Mesothelial cell of epicardium (in vitro differentiated cells): ENCODE measurements at regions not wholly inside any gene's neighbourhood (a gene's known extent, or its start where the extent isn't known, plus 50 kb on each side); places are given as distances from the start of the nearest gene placed in this dataset.

Source experiments
- DNase-seq, 2 experiments: peaks; one replicate each; pipeline ENCODE4 v3.0.0; 2021; ENCODE audit warnings: low spot score in 2 of 2; ENCODE audit not compliant: unreplicated experiment in 2 of 2
- H3K27ac Mint-ChIP-seq: 2 replicates; pipeline ENCODE4 v1.8.0; 2021; ENCODE audit warnings: mixed read lengths
- H3K27me3 Mint-ChIP-seq: 2 replicates; pipeline ENCODE4 v1.8.0; 2021; ENCODE audit warnings: low read depth, mixed read lengths
- H3K36me3 Mint-ChIP-seq: 2 replicates; pipeline ENCODE4 v1.8.0; 2021; ENCODE audit warnings: mixed read lengths
- H3K4me1 Mint-ChIP-seq: 2 replicates; pipeline ENCODE4 v1.8.0; 2021; ENCODE audit warnings: mixed read lengths
- H3K4me3 Mint-ChIP-seq: 2 replicates; pipeline ENCODE4 v1.8.0; 2021; ENCODE audit warnings: mild to moderate bottlenecking, moderate library complexity, mixed read lengths
- H3K9me3 Mint-ChIP-seq: 2 replicates; pipeline ENCODE4 v1.8.0; 2021; ENCODE audit warnings: mixed read lengths
- CTCF ChIP-seq: fragments of 200-600 bp; sonication (generic); IDR thresholded peaks from one replicate; pipeline ENCODE4 v1.5.0; 2021; ENCODE audit warnings: antibody characterized with exemption; ENCODE audit not compliant: unreplicated experiment

- Mint-ChIP-seq H3K4me3 (no peak overlapping the region), H3K36me3 (no peaks in the 10 kb centered on the region), H3K9me3 (no peaks in the 10 kb centered on the region), H3K27ac (no peak overlapping the region), H3K27me3 (peaks cover 25% of the 10 kb centered on the region), H3K4me1 (no peaks in the 10 kb centered on the region)
- DNase-seq, result no peak
- no peak for TF ChIP-seq CTCF
Measured at GRCh38 chr13:111043575-111043982, 71.5 kb upstream of the ARHGEF7 start.

- H3K36me3 Mint-ChIP-seq, result no peaks in the 10 kb centered on the region
- no peaks in the 10 kb centered on the region for H3K4me1 Mint-ChIP-seq
- H3K27ac Mint-ChIP-seq, result no peak overlapping the region
- no peak for TF ChIP-seq CTCF
- H3K4me3 Mint-ChIP-seq, result no peak overlapping the region
- no peaks in the 10 kb centered on the region for H3K9me3 Mint-ChIP-seq
- peaks cover 26% of the 10 kb centered on the region for H3K27me3 Mint-ChIP-seq
- DNase-seq, result no peak
Measured at GRCh38 chr13:111042661-111043226, 72.4 kb upstream of the ARHGEF7 start.

GRCh38 chr13:111040830-111041229, 74.3 kb upstream of the ARHGEF7 start:
- Mint-ChIP-seq H3K4me1 (peaks cover 8% of the 10 kb centered on the region), H3K27me3 (peaks cover 26% of the 10 kb centered on the region), H3K36me3 (no peaks in the 10 kb centered on the region), H3K4me3 (no peak overlapping the region), H3K27ac (no peak overlapping the region), H3K9me3 (no peaks in the 10 kb centered on the region)
- DNase-seq, result no peak
- no peak for TF ChIP-seq CTCF

- H3K9me3 Mint-ChIP-seq, result no peaks in the 10 kb centered on the region
- no peak overlapping the region for H3K27ac Mint-ChIP-seq
- no peak overlapping the region for H3K4me3 Mint-ChIP-seq
- TF ChIP-seq CTCF, result no peak
- H3K36me3 Mint-ChIP-seq, result no peaks in the 10 kb centered on the region
- H3K27me3 Mint-ChIP-seq, result peaks cover 26% of the 10 kb centered on the region
- DNase-seq, result no peak
- H3K4me1 Mint-ChIP-seq, result peaks cover 12% of the 10 kb centered on the region
Measured at GRCh38 chr13:111039735-111040134, 75.4 kb upstream of the ARHGEF7 start.

GRCh38 chr13:111038887-111039286, 76.2 kb upstream of the ARHGEF7 start:
- Mint-ChIP-seq H3K27ac (no peak overlapping the region), H3K9me3 (no peaks in the 10 kb centered on the region), H3K36me3 (no peaks in the 10 kb centered on the region), H3K27me3 (peaks cover 28% of the 10 kb centered on the region), H3K4me1 (peaks cover 12% of the 10 kb centered on the region), H3K4me3 (no peak overlapping the region)
- no peak for TF ChIP-seq CTCF
- no peak for DNase-seq

- no peak overlapping the region for H3K27ac Mint-ChIP-seq
- no peaks in the 10 kb centered on the region for H3K9me3 Mint-ChIP-seq
- H3K36me3 Mint-ChIP-seq, result no peaks in the 10 kb centered on the region
- no peak overlapping the region for H3K4me3 Mint-ChIP-seq
- no peak for TF ChIP-seq CTCF
- DNase-seq, result no peak
- H3K4me1 Mint-ChIP-seq, result peaks cover 12% of the 10 kb centered on the region
- peaks cover 35% of the 10 kb centered on the region for H3K27me3 Mint-ChIP-seq
Measured at GRCh38 chr13:111037927-111038326, 77.2 kb upstream of the ARHGEF7 start.
